ELF-1 (cell line): ENCODE measurements at regions not wholly inside any gene's neighbourhood (a gene's known extent, or its start where the extent isn't known, plus 50 kb on each side); places are given as distances from the start of the nearest gene placed in this dataset.

Experiments used
- DNase-seq: peaks from one replicate; pipeline ENCODE4 v3.0.0-alpha.2; 2016; ENCODE audit warnings: low read depth, low spot score

GRCh38 chr1:244196571-244197285 is 145.6 kb downstream of the ZBTB18 start:
- DNase-seq: no peak

- DNase-seq: peak; percentile 83
Observed at GRCh38 chr1:244197851-244198375, 146.8 kb downstream of the ZBTB18 start.

GRCh38 chr1:244199902-244200301 is 148.8 kb downstream of the ZBTB18 start:
- no peak for DNase-seq

GRCh38 chr1:244200596-244200995 is 149.5 kb downstream of the ZBTB18 start:
- DNase-seq: no peak

GRCh38 chr1:244201750-244202149 is 150.7 kb downstream of the ZBTB18 start:
- DNase-seq: no peak

- no peak for DNase-seq
Observed at GRCh38 chr1:244204004-244204403, 152.9 kb downstream of the ZBTB18 start.

- DNase-seq: no peak
Observed at GRCh38 chr1:244205171-244205570, 154.1 kb downstream of the ZBTB18 start.

GRCh38 chr1:244205906-244206305 is 154.8 kb downstream of the ZBTB18 start:
- no peak for DNase-seq

GRCh38 chr1:244207042-244207934 is 156.2 kb downstream of the ZBTB18 start:
- no peak for DNase-seq

GRCh38 chr1:244207935-244208244 is 156.8 kb downstream of the ZBTB18 start:
- no peak for DNase-seq

- no peak for DNase-seq
Observed at GRCh38 chr1:244209955-244210354, 158.9 kb downstream of the ZBTB18 start.

GRCh38 chr1:244210884-244211558 is 159.9 kb downstream of the ZBTB18 start:
- DNase-seq: peak; percentile 80

- no peak for DNase-seq
Observed at GRCh38 chr1:244211559-244211944, 160.5 kb downstream of the ZBTB18 start.

GRCh38 chr1:244212219-244212618 is 161.1 kb downstream of the ZBTB18 start:
- DNase-seq: no peak

GRCh38 chr1:244212797-244213475 is 161.9 kb downstream of the ZBTB18 start:
- DNase-seq: no peak

GRCh38 chr1:244214009-244214967 is 163.2 kb downstream of the ZBTB18 start:
- peak; percentile 96 for DNase-seq

GRCh38 chr1:244216836-244217235 is 165.8 kb downstream of the ZBTB18 start:
- DNase-seq: no peak

- DNase-seq: no peak
Observed at GRCh38 chr1:244217711-244218110, 166.6 kb downstream of the ZBTB18 start.

- peak; percentile 60 for DNase-seq
Observed at GRCh38 chr1:244218220-244218619, 167.1 kb downstream of the ZBTB18 start.

GRCh38 chr1:244219149-244219548 is 168.1 kb downstream of the ZBTB18 start:
- no peak for DNase-seq
